ENCODE measurements at regions not wholly inside any gene's neighbourhood (a gene's known extent, or its start where the extent isn't known, plus 50 kb on each side); places are given as distances from the start of the nearest gene placed in this dataset.

DNA sequence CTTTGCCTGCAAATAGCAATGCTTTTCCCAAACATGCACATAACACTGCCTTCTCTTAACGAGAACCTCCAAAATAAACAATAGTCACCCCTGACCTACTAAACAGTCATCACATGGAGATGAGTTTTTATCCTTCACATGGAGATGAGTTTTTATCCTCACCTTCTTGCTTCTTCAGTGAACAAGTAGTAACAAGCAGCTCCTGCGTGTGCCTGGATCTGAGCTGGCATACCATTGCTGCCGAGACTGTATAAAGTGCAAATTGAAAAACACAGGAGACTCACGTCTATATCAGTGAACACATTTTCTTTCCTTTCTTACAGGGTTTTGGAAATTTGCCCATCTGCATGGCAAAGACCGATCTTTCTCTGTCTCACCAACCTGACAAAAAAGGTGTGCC lies 625.7 kb downstream of the FOXD4L6 start:
- DNase-seq (ENCODE audit: low read depth in 2 of 2) = peak in 1 of 2 donors; percentile 0

All from lung microvascular endothelial cell (primary cell).